ENCODE measurements at regions not wholly inside any gene's neighbourhood (a gene's known extent, or its start where the extent isn't known, plus 50 kb on each side); places are given as distances from the start of the nearest gene placed in this dataset.

DNA sequence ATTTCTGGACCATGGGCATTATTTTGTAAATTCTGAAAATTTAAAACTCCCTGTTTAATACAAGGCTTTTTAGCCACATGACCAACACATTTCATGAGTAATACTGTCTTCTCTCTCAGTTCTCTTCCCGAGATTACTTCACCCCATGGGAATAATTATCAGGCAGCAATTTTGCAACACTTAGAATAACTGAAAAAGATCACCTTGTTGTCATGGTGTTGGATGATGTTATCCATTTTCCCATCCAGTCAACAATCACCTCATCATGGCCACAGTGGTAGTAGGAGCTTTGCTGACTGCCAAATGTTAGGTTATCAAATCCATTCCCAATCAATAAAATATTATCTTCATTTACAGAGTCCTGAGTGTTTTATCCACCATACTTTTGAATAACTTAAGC is 354.9 kb upstream of the ISL1 start:
- TF ChIP-seq, protein P1, sequence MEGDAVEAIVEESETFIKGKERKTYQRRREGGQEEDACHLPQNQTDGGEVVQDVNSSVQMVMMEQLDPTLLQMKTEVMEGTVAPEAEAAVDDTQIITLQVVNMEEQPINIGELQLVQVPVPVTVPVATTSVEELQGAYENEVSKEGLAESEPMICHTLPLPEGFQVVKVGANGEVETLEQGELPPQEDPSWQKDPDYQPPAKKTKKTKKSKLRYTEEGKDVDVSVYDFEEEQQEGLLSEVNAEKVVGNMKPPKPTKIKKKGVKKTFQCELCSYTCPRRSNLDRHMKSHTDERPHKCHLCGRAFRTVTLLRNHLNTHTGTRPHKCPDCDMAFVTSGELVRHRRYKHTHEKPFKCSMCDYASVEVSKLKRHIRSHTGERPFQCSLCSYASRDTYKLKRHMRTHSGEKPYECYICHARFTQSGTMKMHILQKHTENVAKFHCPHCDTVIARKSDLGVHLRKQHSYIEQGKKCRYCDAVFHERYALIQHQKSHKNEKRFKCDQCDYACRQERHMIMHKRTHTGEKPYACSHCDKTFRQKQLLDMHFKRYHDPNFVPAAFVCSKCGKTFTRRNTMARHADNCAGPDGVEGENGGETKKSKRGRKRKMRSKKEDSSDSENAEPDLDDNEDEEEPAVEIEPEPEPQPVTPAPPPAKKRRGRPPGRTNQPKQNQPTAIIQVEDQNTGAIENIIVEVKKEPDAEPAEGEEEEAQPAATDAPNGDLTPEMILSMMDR (IDR thresholded peaks at IDR 0.05; ENCODE audit: control extremely low read depth in 1 of 3, insufficient read depth in 1 of 3, low read depth in 1 of 3, low read length in 3 of 3), result no peak
- TF ChIP-seq EZH2 (IDR thresholded peaks at IDR 0.05; ENCODE audit: low read depth, low read length, severe bottlenecking), result no peak

Measured in H1 (cell line).